Stomach (tissue), 8 donors: ENCODE measurements at regions not wholly inside any gene's neighbourhood (a gene's known extent, or its start where the extent isn't known, plus 50 kb on each side); places are given as distances from the start of the nearest gene placed in this dataset.

ENCODE experiments used
- DNase-seq, 2 donors: peaks; one replicate each; pipeline versions ENCODE4 v3.0.0 to v3.0.0-alpha.2; 2013 to 2019
- H3K27ac ChIP-seq, 5 donors: fragments of 200-600 bp in 4 of 5; sonication (generic) in 4 of 5; one replicate each; pipeline ENCODE4 v1.5.1; 2013 to 2019; ENCODE audit warnings: mild to moderate bottlenecking in 1 of 5, moderate library complexity in 1 of 5
- H3K27me3 ChIP-seq, 3 donors: fragments of 200-600 bp; sonication (generic); one replicate each; pipeline ENCODE4 v1.5.1; 2017 to 2019; ENCODE audit warnings: mixed run types in 1 of 3
- H3K36me3 ChIP-seq, 4 donors: fragments of 200-600 bp; sonication (generic); 1 replicate in 3 of 4; 2 replicates in 1 of 4; pipeline ENCODE4 v1.5.1; 2016 to 2019
- H3K4me1 ChIP-seq, 4 donors: fragments of 200-600 bp; sonication (generic); one replicate each; pipeline ENCODE4 v1.5.1; 2016 to 2019
- H3K4me3 ChIP-seq, 4 donors: fragments of 200-600 bp; sonication (generic) in 3 of 4; one replicate each; pipeline ENCODE4 v1.5.1; 2016 to 2019; ENCODE audit warnings: mild to moderate bottlenecking in 1 of 4
- H3K9me3 ChIP-seq, 4 donors: fragments of 200-600 bp; sonication (generic); one replicate each; pipeline ENCODE4 v1.5.1; 2016 to 2019
- EP300 ChIP-seq: sonication (generic); formaldehyde crosslinking; IDR thresholded peaks from one replicate; pipeline ENCODE4 v1.6.1; 2017; ENCODE audit warnings: antibody characterized with exemption
- POLR2A ChIP-seq, 4 donors: fragments of 450-650 bp; IDR thresholded peaks; one replicate each; pipeline ENCODE4 v1.6.1; 2016; ENCODE audit warnings: antibody characterized with exemption in 4 of 4, control low read depth in 2 of 4, mild to moderate bottlenecking in 1 of 4, moderate library complexity in 1 of 4
- POLR2AphosphoS5 ChIP-seq, 3 donors: sonication (generic); formaldehyde crosslinking; IDR thresholded peaks; one replicate each; pipeline ENCODE4 v1.6.1; 2016; ENCODE audit warnings: antibody characterized with exemption in 3 of 3
- WGBS, 5 donors: extraction: QIAGEN DNeasy Blood & Tissue Kit in 3 of 5; methylation state at CpG; one replicate each; pipeline versions ENCODE4 v1.1.5 to v1.1.7; 2013 to 2018; 5-methylcytosine and 5-hydroxymethylcytosine counted together
- intact Hi-C: fragments of 100-400 bp; cut with DNase I; formaldehyde crosslinking; loops from one replicate; pipeline ENCODE4 v1.15.1; 2023; ENCODE audit warnings: low total_unique reads
- TF ChIP-seq, protein P1 (sequence below), 7 experiments: fragments of 450-650 bp in 4 of 7; fragments of 200-600 bp in 3 of 7; sonication (generic) in 3 of 7; IDR thresholded peaks; one replicate each; pipeline ENCODE4 v1.5.1; 2016 to 2019; ENCODE audit warnings: antibody characterized with exemption in 7 of 7, control low read depth in 2 of 7, mild to moderate bottlenecking in 1 of 7
- donor health status: healthy with polysubstance abuse.
- donor health status: Bipolar disorder and iron deficiency.
- donor health status: healthy.

DNA sequence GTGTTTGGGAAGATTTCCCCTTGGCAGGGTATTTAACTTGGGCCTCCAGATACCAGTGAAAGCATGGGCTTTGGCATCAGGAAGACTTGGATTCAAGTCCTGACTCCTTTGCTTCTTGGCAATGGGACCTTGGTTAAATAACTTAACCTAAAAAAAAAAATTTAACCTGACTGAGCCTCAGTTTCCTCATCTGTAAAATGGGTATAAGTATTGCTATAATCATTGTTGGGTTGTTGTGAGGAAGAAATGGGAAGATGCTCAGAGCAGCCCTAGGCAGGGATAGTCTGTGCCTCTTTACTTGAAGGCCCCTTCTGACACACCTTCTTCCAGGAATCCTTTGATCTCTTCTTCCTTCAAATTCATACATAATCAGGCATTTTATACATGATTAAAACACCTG lies 70.3 kb downstream of the ZCCHC12 start:
- no peaks in the 10 kb centered on the region for H3K27me3 ChIP-seq
- no peaks in the 10 kb centered on the region for H3K4me1 ChIP-seq
- intact Hi-C loops = no loop called here
- H3K27ac ChIP-seq = no peak overlapping the region
- H3K4me3 ChIP-seq = no peak overlapping the region
- H3K9me3 ChIP-seq = peaks cover 0 to 14% (median 0%) of the 10 kb centered on the region in 4 donors
- no peaks in the 10 kb centered on the region for H3K36me3 ChIP-seq
- no peak for DNase-seq
- TF ChIP-seq POLR2A (IDR thresholded peaks at IDR 0.05) (no peak), EP300 (no peak), POLR2AphosphoS5 (IDR thresholded peaks at IDR 0.05) (no peak)
- TF ChIP-seq, protein P1, sequence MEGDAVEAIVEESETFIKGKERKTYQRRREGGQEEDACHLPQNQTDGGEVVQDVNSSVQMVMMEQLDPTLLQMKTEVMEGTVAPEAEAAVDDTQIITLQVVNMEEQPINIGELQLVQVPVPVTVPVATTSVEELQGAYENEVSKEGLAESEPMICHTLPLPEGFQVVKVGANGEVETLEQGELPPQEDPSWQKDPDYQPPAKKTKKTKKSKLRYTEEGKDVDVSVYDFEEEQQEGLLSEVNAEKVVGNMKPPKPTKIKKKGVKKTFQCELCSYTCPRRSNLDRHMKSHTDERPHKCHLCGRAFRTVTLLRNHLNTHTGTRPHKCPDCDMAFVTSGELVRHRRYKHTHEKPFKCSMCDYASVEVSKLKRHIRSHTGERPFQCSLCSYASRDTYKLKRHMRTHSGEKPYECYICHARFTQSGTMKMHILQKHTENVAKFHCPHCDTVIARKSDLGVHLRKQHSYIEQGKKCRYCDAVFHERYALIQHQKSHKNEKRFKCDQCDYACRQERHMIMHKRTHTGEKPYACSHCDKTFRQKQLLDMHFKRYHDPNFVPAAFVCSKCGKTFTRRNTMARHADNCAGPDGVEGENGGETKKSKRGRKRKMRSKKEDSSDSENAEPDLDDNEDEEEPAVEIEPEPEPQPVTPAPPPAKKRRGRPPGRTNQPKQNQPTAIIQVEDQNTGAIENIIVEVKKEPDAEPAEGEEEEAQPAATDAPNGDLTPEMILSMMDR (IDR thresholded peaks at IDR 0.05) = no peak

DNA sequence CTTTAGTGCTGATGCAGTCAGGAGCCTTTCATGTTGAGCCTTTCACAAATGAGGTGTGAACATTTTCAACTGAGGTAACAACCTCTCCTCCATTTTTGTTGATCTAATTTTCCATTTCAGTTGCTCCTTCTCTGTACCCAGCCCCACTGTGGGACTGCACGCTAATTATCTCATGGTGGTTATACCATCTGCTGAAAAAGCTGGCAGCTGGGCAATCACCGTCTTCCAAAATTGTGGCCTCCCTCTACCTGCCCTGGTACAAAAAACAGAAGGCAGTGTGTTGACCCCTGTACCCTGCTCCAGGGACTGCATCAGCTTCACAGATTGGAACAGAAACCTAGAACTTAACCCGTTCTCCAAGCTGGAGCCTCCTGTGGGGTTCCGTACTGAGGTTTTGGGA lies 72.4 kb upstream of the LONRF3 start:
- TF ChIP-seq, protein P1 (IDR thresholded peaks at IDR 0.05) = no peak
- TF ChIP-seq EP300 (no peak), POLR2AphosphoS5 (IDR thresholded peaks at IDR 0.05) (no peak), POLR2A (IDR thresholded peaks at IDR 0.05) (no peak)
- no peak for DNase-seq
- Histone ChIP-seq H3K4me3 (no peak overlapping the region), H3K27me3 (no peaks in the 10 kb centered on the region), H3K27ac (no peak overlapping the region), H3K36me3 (no peaks in the 10 kb centered on the region), H3K4me1 (no peaks in the 10 kb centered on the region), H3K9me3 (no peaks in the 10 kb centered on the region)
- 81 to 100% (median 90%) methylated on average over 4 of the region's 4 CpGs for WGBS, 5 donors
- intact Hi-C loops = no loop called here

DNA sequence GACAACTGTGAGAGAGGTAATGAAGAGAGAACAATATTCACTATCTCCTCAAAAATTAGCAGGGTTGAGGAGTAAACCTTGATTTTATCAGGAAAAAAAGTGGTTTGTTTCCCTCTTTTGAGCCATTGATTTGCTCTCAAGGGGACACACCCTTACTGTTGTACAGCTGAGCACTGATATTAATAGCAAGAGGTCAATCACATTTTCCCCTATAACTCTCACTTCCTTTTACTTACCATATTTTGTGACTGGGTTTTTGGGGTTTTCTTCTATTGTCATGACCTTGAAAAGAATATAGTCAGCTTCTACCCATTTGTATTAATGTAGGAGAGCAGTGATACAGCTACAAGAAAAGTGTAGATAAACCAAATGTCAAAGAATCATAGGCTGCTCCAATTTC lies 70.2 kb upstream of the LONRF3 start:
- DNase-seq = no peak
- Histone ChIP-seq H3K27me3 (no peaks in the 10 kb centered on the region), H3K36me3 (no peaks in the 10 kb centered on the region), H3K9me3 (no peaks in the 10 kb centered on the region), H3K27ac (no peak overlapping the region), H3K4me1 (no peaks in the 10 kb centered on the region), H3K4me3 (no peak overlapping the region)
- TF ChIP-seq POLR2AphosphoS5 (IDR thresholded peaks at IDR 0.05) = no peak
- TF ChIP-seq POLR2A (IDR thresholded peaks at IDR 0.05) = no peak
- TF ChIP-seq, protein P1 (IDR thresholded peaks at IDR 0.05) = no peak
- TF ChIP-seq EP300 = no peak
- intact Hi-C loops = no loop called here

DNA sequence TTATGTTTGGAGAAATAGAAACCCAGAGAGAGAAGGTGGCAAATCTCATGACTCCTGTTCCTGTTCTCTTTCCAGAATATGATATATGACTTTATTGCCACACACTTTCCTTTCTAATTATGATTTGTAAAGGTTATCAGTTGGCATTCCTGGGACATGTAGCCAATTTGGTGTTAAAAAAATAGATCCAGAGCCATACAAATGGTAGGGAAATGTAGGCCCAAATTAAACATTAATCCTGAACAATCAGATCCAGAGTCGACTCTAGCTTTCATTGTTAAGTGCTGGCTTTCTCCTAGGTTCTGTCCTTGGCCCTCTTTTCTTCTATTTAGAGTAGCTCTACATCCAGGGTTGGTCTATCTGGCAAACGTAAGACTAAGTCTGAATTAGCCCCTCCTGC lies 69.8 kb upstream of the LONRF3 start:
- H3K9me3 ChIP-seq = no peaks in the 10 kb centered on the region

More for the DNA sequence above, 69.8 kb upstream of the LONRF3 start:
- Histone ChIP-seq H3K27me3 (no peaks in the 10 kb centered on the region), H3K4me1 (no peaks in the 10 kb centered on the region), H3K27ac (no peak overlapping the region), H3K4me3 (no peak overlapping the region), H3K36me3 (no peaks in the 10 kb centered on the region)
- intact Hi-C loops = no loop called here
- WGBS, 5 donors = 27 to 36% (median 28%) methylated on average over 2 of the region's 2 CpGs
- no peak for DNase-seq
- TF ChIP-seq, protein P1 (IDR thresholded peaks at IDR 0.05) = no peak
- TF ChIP-seq POLR2A (IDR thresholded peaks at IDR 0.05) (no peak), POLR2AphosphoS5 (IDR thresholded peaks at IDR 0.05) (no peak), EP300 (no peak)
